ENCODE measurements at regions not wholly inside any gene's neighbourhood (a gene's known extent, or its start where the extent isn't known, plus 50 kb on each side); places are given as distances from the start of the nearest gene placed in this dataset.

DNA sequence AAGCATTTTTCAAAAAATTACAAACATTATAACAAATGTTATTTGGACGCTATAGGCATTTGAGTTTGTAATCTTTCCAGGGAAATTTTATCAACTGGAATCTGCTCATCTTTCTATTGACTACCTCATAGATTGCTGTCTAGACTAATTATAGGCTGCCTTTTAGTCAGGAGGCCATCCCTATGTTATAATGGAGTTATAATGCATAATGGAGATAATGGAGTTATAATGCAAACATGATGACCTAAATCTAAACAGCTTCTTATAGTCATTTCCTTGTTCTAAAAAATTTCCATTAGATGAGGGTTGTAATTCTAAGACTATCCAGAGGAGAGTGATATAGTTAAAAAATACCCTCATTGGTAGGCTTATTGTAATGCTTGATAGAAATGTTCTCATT, 226.4 kb downstream of the SI start:
- Histone ChIP-seq H3K9me1 (ENCODE audit: control insufficient read depth, insufficient read depth, low read length) (no peaks in the 10 kb centered on the region), H4K20me1 (replicated peaks; ENCODE audit: control insufficient read depth, insufficient read depth, low read length) (no peaks in the 10 kb centered on the region), H3K9ac (ENCODE audit: insufficient read depth in 1 of 2, low read depth in 2 of 2, low read length in 2 of 2) (no peak overlapping the region), H3K36me3 (ENCODE audit: control insufficient read depth, insufficient read depth, low read length) (no peaks in the 10 kb centered on the region), H3K79me2 (ENCODE audit: control insufficient read depth, insufficient read depth, low read length) (no peaks in the 10 kb centered on the region), H3K27me3 (ENCODE audit: control insufficient read depth in 2 of 2, insufficient read depth in 2 of 2, low read length in 2 of 2) (no peaks in the 10 kb centered on the region), H3K9me3 (replicated peaks; ENCODE audit: control insufficient read depth, insufficient read depth, low read depth, low read length) (no peaks in the 10 kb centered on the region; the same call in 1 of the 2 replicates), H2AFZ (ENCODE audit: low read depth, low read length) (no peak overlapping the region), H3K4me1 (replicated peaks in 1 of 2; ENCODE audit: control insufficient read depth in 2 of 2, insufficient read depth in 2 of 2, low read length in 2 of 2) (no peaks in the 10 kb centered on the region), H3K4me2 (ENCODE audit: insufficient read depth, low read length) (no peak overlapping the region), H3K4me3 (no peak overlapping the region), H3K27ac (ENCODE audit: extremely low read depth, low read depth, low read length) (no peak overlapping the region)
- ChIA-PET POLR2A (no interaction called here), CTCF (ENCODE audit: low intra/inter-chr PET ratio) (no interaction called here)
- FAIRE-seq (no peak), DNase-seq (ENCODE audit: extremely low read depth in 1 of 4, low spot score in 3 of 4) (no peak), ATAC-seq (no peak)
- BruUV-seq (replicated peaks) = no TSS peak
- TF ChIP-seq, protein P1, sequence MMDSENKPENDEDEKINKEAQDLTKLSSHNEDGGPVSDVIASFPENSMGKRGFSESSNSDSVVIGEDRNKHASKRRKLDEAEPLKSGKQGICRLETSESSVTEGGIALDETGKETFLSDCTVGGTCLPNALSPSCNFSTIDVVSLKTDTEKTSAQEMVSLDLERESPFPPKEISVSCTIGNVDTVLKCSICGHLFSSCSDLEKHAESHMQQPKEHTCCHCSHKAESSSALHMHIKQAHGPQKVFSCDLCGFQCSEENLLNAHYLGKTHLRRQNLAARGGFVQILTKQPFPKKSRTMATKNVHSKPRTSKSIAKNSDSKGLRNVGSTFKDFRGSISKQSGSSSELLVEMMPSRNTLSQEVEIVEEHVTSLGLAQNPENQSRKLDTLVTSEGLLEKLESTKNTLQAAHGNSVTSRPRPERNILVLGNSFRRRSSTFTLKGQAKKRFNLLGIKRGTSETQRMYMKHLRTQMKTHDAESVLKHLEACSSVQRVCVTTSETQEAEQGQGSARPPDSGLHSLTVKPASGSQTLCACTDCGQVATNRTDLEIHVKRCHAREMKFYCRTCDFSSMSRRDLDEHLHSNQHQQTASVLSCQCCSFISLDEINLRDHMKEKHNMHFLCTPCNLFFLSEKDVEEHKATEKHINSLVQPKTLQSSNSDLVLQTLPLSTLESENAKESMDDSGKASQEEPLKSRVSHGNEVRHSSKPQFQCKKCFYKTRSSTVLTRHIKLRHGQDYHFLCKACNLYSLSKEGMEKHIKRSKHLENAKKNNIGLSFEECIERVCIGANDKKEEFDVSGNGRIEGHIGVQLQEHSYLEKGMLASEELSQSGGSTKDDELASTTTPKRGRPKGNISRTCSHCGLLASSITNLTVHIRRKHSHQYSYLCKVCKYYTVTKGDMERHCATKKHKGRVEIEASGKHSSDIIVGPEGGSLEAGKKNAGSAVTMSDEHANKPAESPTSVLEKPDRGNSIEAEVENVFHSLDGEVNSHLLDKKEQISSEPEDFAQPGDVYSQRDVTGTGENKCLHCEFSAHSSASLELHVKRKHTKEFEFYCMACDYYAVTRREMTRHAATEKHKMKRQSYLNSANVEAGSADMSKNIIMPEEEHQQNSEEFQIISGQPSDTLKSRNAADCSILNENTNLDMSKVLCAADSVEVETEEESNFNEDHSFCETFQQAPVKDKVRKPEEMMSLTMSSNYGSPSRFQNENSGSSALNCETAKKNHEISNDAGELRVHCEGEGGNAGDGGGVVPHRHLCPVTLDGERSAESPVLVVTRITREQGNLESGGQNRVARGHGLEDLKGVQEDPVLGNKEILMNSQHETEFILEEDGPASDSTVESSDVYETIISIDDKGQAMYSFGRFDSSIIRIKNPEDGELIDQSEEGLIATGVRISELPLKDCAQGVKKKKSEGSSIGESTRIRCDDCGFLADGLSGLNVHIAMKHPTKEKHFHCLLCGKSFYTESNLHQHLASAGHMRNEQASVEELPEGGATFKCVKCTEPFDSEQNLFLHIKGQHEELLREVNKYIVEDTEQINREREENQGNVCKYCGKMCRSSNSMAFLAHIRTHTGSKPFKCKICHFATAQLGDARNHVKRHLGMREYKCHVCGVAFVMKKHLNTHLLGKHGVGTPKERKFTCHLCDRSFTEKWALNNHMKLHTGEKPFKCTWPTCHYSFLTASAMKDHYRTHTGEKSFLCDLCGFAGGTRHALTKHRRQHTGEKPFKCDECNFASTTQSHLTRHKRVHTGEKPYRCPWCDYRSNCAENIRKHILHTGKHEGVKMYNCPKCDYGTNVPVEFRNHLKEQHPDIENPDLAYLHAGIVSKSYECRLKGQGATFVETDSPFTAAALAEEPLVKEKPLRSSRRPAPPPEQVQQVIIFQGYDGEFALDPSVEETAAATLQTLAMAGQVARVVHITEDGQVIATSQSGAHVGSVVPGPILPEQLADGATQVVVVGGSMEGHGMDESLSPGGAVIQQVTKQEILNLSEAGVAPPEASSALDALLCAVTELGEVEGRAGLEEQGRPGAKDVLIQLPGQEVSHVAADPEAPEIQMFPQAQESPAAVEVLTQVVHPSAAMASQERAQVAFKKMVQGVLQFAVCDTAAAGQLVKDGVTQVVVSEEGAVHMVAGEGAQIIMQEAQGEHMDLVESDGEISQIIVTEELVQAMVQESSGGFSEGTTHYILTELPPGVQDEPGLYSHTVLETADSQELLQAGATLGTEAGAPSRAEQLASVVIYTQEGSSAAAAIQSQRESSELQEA (IDR thresholded peaks at IDR 0.05; ENCODE audit: low read depth) = no peak
- TF ChIP-seq ZNF76 (CRISPR knock-in tag; IDR thresholded peaks at IDR 0.05; ENCODE audit: borderline replicate concordance) (no peak), ZNF436 (CRISPR knock-in tag; IDR thresholded peaks at IDR 0.05) (no peak), FOSL1 (tag; conservative IDR thresholded peaks at IDR 0.05) (no peak), SRSF9 (IDR thresholded peaks at IDR 0.05; ENCODE audit: borderline replicate concordance, low read depth, low read length) (no peak)
- TF ChIP-seq, protein P2, sequence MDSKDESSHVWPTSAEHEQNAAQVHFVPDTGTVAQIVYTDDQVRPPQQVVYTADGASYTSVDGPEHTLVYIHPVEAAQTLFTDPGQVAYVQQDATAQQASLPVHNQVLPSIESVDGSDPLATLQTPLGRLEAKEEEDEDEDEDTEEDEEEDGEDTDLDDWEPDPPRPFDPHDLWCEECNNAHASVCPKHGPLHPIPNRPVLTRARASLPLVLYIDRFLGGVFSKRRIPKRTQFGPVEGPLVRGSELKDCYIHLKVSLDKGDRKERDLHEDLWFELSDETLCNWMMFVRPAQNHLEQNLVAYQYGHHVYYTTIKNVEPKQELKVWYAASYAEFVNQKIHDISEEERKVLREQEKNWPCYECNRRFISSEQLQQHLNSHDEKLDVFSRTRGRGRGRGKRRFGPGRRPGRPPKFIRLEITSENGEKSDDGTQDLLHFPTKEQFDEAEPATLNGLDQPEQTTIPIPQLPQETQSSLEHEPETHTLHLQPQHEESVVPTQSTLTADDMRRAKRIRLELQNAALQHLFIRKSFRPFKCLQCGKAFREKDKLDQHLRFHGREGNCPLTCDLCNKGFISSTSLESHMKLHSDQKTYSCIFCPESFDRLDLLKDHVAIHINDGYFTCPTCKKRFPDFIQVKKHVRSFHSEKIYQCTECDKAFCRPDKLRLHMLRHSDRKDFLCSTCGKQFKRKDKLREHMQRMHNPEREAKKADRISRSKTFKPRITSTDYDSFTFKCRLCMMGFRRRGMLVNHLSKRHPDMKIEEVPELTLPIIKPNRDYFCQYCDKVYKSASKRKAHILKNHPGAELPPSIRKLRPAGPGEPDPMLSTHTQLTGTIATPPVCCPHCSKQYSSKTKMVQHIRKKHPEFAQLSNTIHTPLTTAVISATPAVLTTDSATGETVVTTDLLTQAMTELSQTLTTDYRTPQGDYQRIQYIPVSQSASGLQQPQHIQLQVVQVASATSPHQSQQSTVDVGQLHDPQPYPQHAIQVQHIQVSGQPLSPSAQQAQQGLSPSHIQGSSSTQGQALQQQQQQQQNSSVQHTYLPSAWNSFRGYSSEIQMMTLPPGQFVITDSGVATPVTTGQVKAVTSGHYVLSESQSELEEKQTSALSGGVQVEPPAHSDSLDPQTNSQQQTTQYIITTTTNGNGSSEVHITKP (IDR thresholded peaks at IDR 0.05; ENCODE audit: partially characterized antibody) = no peak
- in situ Hi-C loops (cut with MboI) = no loop called here
- intact Hi-C loops (cut with micrococcal nuclease) = no loop called here
- WGBS (ENCODE audit: insufficient coverage, low coverage, missing lambda C conversion rate) = 0% methylated on average over 1 of the region's 1 CpG
